Heart right ventricle (tissue), 16 donors: ENCODE measurements at regions not wholly inside any gene's neighbourhood (a gene's known extent, or its start where the extent isn't known, plus 50 kb on each side); places are given as distances from the start of the nearest gene placed in this dataset.

Source experiments
- ATAC-seq, 8 donors: fragments of 200-7000 bp; cut with Tn5 transposase; one replicate each; pipeline ENCODE4 v1.9.1; 2020; ENCODE audit warnings: mild to moderate bottlenecking in 8 of 8, moderate library complexity in 8 of 8, moderate number of reproducible peaks in 1 of 8
- DNase-seq, 2 donors: peaks; one replicate each; pipeline ENCODE4 v3.0.0-alpha.2; 2020
- H3K27ac ChIP-seq, 10 donors: fragments of 200-600 bp; sonication (generic) in 2 of 10; one replicate each; pipeline versions ENCODE4 v1.5.0 to v1.8.0; 2020 to 2022; ENCODE audit warnings: mild to moderate bottlenecking in 3 of 10
- H3K27me3 ChIP-seq, 7 donors: fragments of 200-600 bp; one replicate each; pipeline ENCODE4 v1.8.0; 2021 to 2022; ENCODE audit warnings: mild to moderate bottlenecking in 2 of 7
- H3K36me3 ChIP-seq, 9 donors: fragments of 200-600 bp; sonication (generic) in 1 of 9; one replicate each; pipeline versions ENCODE4 v1.5.0 to v1.8.0; 2020 to 2022; ENCODE audit warnings: mild to moderate bottlenecking in 2 of 9
- H3K4me1 ChIP-seq, 9 donors: fragments of 200-600 bp; sonication (generic) in 1 of 9; one replicate each; pipeline versions ENCODE4 v1.5.0 to v1.8.0; 2020 to 2022; ENCODE audit warnings: mild to moderate bottlenecking in 4 of 9
- H3K4me3 ChIP-seq, 10 donors: fragments of 200-600 bp; sonication (generic) in 2 of 10; one replicate each; pipeline versions ENCODE4 v1.5.0 to v1.8.0; 2020 to 2022; ENCODE audit warnings: mild to moderate bottlenecking in 7 of 10, moderate library complexity in 2 of 10
- H3K9me3 ChIP-seq, 11 donors: fragments of 200-600 bp in 10 of 11; sonication (generic) in 2 of 11; one replicate each; pipeline versions ENCODE4 v1.5.0 to v1.8.0; 2013 to 2022; ENCODE audit warnings: mild to moderate bottlenecking in 2 of 11, control low read depth in 1 of 11, moderate library complexity in 1 of 11
- WGBS, 2 donors: extraction: QIAGEN DNeasy Blood & Tissue Kit; methylation state at CpG; one replicate each; pipeline ENCODE4 v1.1.7; 2013; ENCODE audit warnings: inconsistent platforms in 1 of 2; 5-methylcytosine and 5-hydroxymethylcytosine counted together
- intact Hi-C, 10 donors: fragments of 100-400 bp; cut with DNase I; formaldehyde crosslinking; loops; one replicate each; pipeline versions ENCODE4 v1.11.1 to v1.14.2; 2022
- TF ChIP-seq, protein P1 (sequence below), 9 donors: fragments of 200-600 bp; sonication (generic) in 2 of 9; IDR thresholded peaks; one replicate each; pipeline versions ENCODE4 v1.5.0 to v1.8.0; 2021 to 2022; ENCODE audit warnings: antibody characterized with exemption in 9 of 9, mild to moderate bottlenecking in 5 of 9, moderate library complexity in 1 of 9
- donor health status: Arrhythmogenic right ventricular cardiomyopathy.
- donor health status: ischemic (EF 13 %, LVEDD 7.1; RV severe dilation, severe dysfunction).
- donor health status: healthy with polysubstance abuse.
- donor health status: DM: no; HTN: yes; CAD: no.
- donor health status: DM: no; HTN: no; CAD: no.
- donor health status: ischemic (EF 25% LVEDD 6.9; RV normal size, moderate dysfunction).
- donor health status: ischemic (EF 25% LVEDD 5.7; RV mildly dilated, moderate dysfunction).
- donor health status: healthy.
- donor health status: DM: yes; HTN: yes; CAD: no.
- donor health status: Ischemic cardiomyopathy.
- donor health status: ischemic (EF 35%, LVEDD 5.7; RV mildly dilated, moderate dysfunction).
- donor health status: nonischemic (EF 11% LVEDD 7.7; RV severe dilation, severe dysfunction).
- donor health status: DM: yes; HTN: yes; CAD: no.
- donor health status: PGD.
- donor health status: ischemic (EF 29% LVEDD 5.4; RV normal size, mild dysfunction).
- donor health status: nonischemic (EF 23%, LVEDD 6.1; RV moderate dilation, normal function).

DNA sequence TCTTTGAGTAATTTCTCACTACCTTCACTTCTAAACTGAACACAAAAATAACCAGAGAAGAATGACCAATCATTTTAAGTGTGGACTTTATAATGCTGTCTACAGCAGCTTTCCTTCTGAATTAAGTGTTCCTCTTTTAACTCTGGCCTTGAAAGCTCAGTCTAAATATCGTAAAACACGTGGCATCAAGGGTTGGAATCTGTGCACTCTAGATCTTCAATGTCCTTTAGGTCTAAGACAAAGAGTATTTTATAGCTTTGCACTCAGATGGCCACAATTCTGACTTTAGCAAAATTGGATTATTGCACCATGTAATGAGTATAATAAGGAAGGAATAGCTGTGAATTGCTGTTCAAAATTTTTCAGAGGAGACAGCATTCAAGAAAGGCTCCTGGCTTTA lies 197.1 kb upstream of the UGT8 start:
- no peak overlapping the region for H3K4me3 ChIP-seq
- H3K4me1 ChIP-seq: no peaks in the 10 kb centered on the region
- TF ChIP-seq, protein P1, sequence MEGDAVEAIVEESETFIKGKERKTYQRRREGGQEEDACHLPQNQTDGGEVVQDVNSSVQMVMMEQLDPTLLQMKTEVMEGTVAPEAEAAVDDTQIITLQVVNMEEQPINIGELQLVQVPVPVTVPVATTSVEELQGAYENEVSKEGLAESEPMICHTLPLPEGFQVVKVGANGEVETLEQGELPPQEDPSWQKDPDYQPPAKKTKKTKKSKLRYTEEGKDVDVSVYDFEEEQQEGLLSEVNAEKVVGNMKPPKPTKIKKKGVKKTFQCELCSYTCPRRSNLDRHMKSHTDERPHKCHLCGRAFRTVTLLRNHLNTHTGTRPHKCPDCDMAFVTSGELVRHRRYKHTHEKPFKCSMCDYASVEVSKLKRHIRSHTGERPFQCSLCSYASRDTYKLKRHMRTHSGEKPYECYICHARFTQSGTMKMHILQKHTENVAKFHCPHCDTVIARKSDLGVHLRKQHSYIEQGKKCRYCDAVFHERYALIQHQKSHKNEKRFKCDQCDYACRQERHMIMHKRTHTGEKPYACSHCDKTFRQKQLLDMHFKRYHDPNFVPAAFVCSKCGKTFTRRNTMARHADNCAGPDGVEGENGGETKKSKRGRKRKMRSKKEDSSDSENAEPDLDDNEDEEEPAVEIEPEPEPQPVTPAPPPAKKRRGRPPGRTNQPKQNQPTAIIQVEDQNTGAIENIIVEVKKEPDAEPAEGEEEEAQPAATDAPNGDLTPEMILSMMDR (IDR thresholded peaks at IDR 0.05): no peak
- intact Hi-C loops: no loop called here
- no peak overlapping the region for H3K27ac ChIP-seq
- peaks cover 0 to 6% (median 0%) of the 10 kb centered on the region in 7 donors for H3K27me3 ChIP-seq
- no peaks in the 10 kb centered on the region for H3K36me3 ChIP-seq
- no peak for ATAC-seq
- WGBS, 2 donors: 86 to 92% methylated on average over 2 of the region's 2 CpGs
- H3K9me3 ChIP-seq: peaks cover 0 to 8% (median 0%) of the 10 kb centered on the region in 11 donors
- DNase-seq: no peak

DNA sequence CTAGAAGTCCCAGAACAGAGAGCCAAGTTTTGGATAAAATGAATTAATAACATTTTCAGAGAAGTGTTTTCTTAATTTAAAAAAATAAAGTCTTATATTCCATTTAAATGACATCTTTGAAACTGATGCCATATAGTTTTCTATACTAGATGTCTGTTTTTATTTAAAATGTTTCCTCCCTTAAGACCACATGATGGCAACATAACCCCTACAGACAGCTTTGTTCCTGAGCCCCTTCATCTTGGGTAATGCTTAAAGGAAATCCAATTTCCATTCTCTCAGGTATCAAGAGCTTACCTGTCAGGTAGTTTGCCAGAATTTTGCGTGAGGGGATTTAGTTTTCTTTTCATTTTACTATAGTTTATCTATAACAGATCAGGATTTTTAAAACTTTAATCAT lies 181.4 kb upstream of the UGT8 start:
- H3K4me3 ChIP-seq: no peak overlapping the region
- H3K4me1 ChIP-seq: no peaks in the 10 kb centered on the region
- no peak overlapping the region for H3K27ac ChIP-seq
- TF ChIP-seq, protein P1 (IDR thresholded peaks at IDR 0.05): no peak
- H3K27me3 ChIP-seq: no peaks in the 10 kb centered on the region
- intact Hi-C loops: no loop called here
- DNase-seq (no peak), ATAC-seq (no peak)
- 0 to 33% methylated on average over 1 of the region's 1 CpG for WGBS, 2 donors
- no peaks in the 10 kb centered on the region for H3K9me3 ChIP-seq
- H3K36me3 ChIP-seq: no peaks in the 10 kb centered on the region

DNA sequence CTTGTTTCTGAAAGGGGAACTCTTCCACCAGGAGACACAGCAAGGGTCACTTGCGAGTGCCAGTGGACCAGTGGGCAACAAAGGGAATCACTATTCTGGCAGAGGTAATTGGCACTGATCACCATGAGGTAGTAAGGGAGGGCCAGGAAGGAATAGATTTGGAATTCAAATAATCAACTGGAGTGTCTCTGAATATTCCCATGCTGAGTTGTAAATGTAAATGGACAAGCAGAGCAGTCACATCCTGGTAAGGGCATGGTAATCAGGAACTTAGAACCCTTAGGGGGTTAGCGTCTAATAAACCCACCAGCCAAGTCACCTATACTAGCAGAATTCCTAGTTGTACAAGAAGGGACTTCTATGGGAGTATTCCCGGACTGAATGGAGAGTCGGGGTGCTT lies 178.5 kb upstream of the UGT8 start:
- DNase-seq: no peak
- H3K36me3 ChIP-seq: no peaks in the 10 kb centered on the region
- no peaks in the 10 kb centered on the region for H3K4me1 ChIP-seq
- H3K4me3 ChIP-seq: no peak overlapping the region
- WGBS, 2 donors: 70 to 90% methylated on average over 4 of the region's 4 CpGs
- peaks cover 0 to 6% (median 0%) of the 10 kb centered on the region in 11 donors for H3K9me3 ChIP-seq
- no peak overlapping the region for H3K27ac ChIP-seq
- TF ChIP-seq, protein P1 (IDR thresholded peaks at IDR 0.05): no peak
- no peaks in the 10 kb centered on the region for H3K27me3 ChIP-seq
- ATAC-seq: no peak
- intact Hi-C loops: no loop called here

DNA sequence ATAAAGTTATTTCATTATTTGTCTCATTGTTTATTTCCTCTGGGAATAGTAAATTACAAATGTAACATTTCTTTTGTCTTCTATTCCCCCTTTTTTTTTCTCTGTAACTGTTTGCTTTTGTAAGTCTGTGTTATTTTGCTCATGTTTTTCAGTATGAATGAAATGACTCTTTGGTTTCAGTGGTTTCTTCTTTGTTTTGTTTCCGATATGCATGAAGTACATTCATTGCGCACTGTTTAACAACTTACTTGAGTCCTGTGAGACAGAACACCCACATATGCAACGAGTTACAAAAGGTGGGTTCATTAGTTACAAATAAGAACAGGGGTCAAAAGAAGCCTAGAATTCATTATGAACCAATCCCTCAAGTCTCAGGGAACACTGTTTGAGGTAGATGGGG lies 175.0 kb upstream of the UGT8 start:
- TF ChIP-seq, protein P1 (IDR thresholded peaks at IDR 0.05): no peak
- Histone ChIP-seq H3K36me3 (no peaks in the 10 kb centered on the region), H3K9me3 (peaks cover 0 to 27% (median 0%) of the 10 kb centered on the region in 11 donors), H3K4me1 (no peaks in the 10 kb centered on the region), H3K27ac (no peak overlapping the region), H3K4me3 (no peak overlapping the region), H3K27me3 (no peaks in the 10 kb centered on the region)
- intact Hi-C loops: no loop called here
- 86 to 89% methylated on average over 3 of the region's 3 CpGs for WGBS, 2 donors
- ATAC-seq: no peak
- DNase-seq: no peak
